ENCODE measurements at regions not wholly inside any gene's neighbourhood (a gene's known extent, or its start where the extent isn't known, plus 50 kb on each side); places are given as distances from the start of the nearest gene placed in this dataset.

DNA sequence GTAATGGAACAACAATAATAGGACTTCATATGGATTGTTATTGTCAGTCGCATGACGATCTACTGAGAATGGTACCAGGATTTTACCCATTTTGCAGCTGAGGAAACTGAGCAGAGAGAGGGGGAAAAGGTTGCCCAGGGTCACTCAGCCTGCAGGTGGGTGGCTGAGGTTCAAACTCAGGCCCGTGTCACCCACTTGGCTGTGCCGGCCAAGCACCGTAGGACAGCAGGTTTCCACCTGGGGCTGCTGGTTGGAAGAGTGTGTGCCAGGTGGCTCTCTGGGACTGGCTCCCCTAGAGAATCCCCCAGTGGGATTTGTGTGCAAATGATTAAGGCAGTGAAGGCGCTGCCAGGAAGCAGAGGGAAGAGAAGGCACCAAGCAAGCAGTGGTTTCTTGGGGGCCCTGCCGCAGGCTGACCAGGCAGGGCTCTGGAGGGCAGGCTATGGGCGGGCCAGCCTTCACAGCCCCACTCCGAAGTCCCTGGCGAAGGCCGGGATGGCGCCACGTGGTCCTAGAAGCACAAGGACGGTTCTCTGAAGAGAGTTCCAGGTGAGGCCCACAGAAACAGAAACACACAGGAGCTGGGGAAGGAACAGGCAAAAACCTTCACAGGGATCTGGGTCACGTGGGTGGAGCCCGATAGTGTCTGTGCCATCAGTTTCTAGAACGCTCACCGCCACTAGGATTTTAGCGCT, 163.5 kb downstream of the IRF8 start:
- DNase-seq: peak in 1 of 2 experiments; percentile 13

DNA sequence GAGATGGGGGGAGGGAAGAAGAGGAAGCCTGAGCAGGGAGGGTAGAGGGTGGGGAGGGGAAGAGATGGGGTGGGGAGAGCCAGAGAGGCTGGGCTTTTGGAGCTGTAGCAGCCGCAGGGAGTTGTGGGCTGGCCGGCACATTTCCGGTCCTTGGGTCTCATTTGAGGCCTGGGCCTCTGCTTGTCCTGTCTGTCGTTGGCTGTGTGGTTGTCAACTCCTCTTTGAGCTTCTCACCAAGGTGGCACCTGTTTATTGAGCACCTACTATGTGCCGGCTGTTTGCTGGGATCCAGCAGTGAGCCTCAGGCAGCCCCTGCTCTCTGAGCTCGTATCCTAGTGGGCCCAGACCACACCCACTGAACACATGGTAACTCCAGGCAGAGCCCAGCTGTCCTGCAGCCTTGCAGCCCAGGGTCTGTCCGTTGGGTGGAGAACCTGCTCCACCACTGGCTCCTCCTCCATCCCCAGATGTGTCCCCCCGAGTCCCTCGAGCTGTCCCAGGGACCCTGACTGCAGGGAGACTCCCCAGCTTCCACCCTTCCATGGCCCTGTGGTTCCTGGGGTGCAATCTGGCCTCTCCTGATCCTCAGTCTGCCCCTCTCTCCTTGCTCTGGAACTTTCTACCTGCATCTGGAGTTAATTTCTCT, 164.9 kb downstream of the IRF8 start:
- DNase-seq: no peak

DNA sequence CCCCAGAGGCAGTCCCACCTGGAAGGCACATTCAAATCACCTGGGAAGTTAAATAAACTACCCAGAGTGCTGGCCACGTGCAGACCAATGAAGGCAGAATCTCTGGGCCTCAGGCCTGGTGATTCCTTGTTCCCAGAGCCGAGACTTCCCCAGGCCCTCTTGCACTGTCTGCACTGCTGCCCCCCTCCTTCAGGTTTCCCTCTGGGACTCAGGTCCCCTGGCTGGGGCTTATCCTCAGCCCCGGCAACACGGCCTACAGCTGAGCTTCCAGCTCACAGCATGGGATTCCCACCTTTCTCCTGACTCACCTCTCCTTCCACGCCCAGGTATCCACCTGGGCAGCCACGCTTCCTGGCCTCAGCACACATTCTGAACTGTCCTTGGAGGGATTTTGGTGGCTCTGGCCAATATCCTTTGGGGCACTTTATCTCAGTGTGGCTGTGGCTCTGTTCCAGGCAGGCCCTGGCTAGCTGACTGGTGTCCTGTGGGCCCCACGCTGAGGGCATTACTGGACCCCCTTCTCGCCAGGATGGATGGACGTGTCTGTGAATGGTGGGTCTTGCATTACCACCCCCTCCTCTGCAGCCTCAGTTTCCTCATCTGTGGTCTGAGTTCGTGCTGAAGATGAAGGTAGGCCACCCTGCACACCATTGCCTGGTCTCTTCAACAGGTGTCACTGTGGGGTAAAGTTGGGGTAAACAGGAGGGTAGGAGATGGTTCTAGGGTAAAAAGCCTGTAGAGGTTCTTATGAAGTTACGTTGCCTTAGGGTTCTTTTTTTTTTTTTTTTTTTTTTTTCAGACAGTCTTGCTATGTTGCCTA, 165.7 kb downstream of the IRF8 start:
- no peak for DNase-seq

DNA sequence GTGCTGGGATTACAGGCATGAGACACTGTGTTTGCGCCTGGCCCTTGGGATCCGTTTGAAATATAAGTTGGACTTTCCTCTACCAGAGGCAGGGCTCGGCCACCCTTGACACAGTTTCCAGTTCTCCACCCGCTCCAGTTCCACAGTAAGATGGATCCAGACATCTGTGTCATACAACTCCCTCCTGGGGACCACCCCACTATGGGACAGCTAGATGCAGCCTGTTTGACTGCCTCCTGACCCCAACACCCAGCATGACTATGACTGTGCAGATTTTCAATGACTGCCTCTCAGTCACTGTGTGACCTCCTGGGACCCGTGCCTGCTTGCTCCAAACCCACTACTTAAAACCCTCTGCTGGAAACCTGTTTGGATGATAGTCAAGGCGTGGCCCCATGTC, 166.7 kb downstream of the IRF8 start:
- DNase-seq: no peak

DNA sequence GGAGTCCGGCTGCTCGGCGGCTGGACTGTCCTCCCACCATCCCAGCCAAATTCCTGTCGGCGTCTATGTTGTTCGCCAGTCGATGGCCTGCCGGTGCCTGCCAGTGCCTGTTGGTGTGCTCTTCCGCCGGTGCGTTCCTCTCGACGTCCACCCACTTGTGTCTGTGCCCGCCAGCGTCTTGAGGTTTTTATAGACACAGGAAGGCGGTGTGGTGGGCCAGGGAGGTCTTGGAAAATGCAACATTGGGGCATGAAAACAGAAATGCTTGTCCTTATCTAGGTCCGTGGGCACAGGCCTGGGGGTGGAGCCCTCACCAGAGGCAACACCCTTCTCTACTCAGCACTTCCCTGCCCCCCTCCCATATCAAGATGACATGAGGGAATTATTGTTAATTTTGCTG, 167.8 kb downstream of the IRF8 start:
- DNase-seq: no peak

DNA sequence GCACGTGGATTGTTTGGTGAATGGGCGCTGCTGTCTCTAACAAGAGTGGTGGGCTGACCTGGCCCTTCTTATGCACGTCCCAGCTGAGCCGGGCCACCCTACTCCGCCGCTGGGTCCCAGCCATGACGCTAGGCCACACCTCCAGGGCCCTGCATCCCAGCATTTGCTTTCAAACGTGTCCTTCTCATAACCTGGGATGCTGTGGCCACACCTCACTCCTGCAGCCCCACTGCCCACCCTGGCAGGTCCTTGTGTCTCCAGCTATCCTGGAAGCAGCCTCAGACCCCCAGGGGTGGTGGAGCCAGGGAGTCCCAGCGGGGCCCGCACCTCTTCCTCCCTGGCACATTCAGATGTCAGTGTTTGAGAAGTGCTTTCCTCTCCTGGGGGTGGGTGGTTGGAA, 168.6 kb downstream of the IRF8 start:
- no peak for DNase-seq

DNA sequence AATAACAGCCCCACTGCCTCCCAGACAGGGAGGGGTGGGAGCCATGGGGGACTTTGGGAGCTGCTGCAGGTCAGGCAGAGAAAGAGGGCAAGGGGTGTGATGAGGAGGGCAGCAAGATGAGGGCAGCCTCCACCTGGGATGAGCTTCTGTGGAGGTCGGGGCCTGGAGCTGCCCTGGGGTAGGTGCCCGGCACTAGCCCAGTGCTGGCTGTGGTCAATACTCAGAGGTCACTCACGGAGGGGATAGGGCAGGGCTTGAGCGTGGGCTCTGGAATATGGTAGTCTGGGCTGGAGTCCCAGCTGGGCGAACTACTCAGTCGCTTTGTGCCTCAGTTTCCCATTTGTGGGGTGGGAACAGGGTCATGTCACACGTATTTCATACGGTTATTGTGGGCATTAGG, 169.0 kb downstream of the IRF8 start:
- DNase-seq: no peak

DNA sequence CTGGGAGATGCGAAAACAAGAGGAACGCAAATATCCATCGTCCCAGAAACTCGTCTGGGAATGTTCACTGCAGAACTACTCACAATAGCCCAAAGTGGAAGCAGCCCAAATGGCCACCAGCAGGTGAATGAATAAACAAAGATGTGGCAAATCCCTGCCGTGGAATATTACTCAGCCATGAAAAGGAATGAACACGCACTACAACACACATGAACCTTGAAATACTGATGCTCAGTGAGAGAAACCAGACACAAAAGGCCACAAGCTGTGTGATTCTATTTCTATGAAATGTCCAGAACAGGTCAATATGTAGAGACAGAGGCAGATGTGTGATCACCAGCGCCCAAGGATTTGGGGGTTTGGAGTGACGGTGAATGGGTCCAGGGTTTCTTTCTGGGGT, 169.8 kb downstream of the IRF8 start:
- DNase-seq: no peak

DNA sequence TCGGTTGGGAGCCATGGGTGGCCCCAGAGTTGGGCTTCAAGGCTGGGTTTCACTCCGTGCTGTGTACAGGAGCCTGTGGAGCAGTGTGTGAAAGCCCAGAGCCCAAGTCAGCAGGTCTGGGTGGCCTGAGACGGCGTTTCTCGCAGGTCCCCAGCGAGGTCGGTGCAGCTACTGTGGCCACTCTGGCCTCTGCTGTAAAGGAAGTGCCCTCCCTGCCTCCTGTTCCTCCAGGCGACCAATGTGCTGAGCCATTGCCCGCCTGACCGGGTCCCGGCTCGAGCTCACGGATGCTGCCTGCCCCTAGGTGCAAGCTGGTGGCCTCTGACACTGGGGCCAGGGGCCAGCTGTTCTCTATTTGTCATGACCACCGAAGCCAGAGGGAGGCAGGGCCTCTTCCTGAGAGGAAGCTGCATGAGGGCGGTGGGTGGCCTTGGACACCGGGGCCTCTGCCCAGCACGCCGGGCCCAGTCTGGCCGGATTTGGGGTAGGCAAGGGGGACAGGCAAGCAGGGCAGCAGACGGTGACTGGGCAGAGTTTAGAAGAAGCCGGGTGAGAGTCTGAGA, 170.9 kb downstream of the IRF8 start:
- DNase-seq: no peak

DNA sequence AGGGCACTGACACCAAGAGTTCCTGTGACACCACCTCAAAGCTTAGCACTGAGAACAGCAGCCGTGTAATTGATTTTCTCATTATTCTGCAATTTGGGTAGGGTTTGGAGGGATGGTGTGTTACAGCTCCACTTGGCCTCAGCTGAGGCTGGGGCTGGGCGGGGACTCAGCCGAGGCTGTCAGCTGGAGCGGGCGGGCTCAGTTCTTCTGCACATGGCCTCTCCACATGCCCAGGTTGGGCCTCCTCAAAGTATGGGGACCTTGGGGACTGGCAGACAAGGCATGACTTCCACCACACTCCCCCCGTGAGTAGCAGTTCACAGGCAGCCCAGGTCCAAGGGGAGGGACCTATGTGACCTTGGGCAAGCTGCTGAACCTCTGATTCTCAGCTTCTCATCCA, 171.5 kb downstream of the IRF8 start:
- no peak for DNase-seq

DNA sequence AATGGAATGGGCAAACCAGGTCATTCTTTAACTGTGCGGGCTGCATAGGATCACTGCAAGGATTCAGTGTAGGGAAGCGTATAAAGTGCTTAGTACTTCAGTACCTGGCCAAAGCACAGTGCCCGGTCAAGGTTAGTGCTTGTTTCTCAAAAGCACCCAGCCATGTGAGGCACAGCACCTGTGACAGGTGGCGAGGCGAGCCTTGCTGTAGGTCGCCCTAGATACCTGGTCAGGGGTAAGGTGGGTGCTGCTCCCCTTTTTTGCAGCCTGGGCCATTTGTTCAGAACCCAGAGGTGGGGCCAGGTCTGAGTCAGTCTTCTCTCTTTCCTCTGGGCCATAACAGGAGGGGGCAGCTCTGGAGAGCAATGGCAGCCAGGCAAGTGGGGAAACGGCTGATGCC, 172.0 kb downstream of the IRF8 start:
- no peak for DNase-seq

DNA sequence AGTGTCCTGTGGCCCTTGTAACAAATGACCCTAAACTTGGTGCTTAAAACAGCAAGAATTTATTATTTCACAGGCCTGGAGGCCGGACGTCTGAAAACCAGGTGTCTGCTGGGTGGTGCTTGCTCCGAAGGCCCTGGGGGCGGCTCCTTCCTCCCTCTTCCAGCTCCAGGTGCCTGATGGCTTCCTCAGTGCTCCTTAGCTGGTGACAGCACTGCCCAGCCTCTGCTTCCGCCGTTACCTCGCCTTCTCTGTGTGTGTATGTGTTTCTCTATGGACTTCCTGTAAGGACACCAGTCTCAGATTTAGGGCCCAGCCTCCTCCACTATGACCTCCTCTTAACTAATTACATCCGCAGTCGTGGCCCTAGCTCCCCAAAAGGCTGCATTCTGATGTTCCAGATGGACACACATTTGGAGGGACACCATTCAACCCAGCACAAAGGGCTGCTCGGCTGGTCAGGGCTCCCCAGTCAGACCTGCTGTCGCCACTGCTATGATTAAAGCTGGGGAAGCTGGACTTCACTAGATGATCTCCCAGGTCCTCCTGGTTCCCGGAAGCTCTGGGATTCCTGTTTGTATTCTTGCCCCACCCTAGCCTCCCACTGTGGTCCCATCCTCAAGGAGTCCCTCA, 172.8 kb downstream of the IRF8 start:
- DNase-seq: no peak

DNA sequence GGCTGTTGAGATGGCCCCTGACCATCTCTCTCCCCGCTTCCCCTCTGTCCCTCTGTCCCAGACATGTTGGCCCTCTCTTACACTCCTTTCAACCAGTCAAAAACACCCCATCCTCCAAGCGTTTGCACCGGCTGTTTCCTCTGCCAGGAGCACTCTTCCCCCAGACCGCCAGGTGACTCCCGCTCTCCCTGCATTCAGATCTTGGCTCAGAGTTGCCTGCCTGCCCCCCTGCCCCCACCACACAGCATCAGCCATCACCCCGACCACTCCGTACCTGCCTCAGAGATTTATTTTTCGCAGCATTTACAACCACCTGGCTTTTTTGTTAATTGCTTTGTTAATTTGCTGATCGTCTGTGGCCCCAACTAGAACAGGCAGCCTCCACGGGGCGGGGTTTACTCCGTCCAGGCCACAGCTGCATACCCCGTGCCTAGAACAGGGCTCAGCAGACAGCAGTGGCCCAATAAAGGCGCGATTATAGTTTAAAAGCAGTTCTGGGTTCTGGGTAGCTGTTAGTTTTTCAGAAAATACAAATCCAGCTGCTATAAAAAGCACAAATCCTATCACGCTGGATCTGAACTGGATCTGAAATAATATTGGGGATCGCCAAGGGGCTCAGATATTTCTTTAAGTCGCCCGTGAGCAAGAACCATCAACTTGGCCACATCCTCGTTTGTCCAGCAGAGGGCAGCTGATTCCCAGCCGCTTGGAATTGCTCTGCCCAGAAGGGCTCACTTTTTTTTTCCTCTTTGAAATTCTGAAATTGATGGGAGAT, 173.6 kb downstream of the IRF8 start:
- peak; percentile 9 to 44 for DNase-seq

DNA sequence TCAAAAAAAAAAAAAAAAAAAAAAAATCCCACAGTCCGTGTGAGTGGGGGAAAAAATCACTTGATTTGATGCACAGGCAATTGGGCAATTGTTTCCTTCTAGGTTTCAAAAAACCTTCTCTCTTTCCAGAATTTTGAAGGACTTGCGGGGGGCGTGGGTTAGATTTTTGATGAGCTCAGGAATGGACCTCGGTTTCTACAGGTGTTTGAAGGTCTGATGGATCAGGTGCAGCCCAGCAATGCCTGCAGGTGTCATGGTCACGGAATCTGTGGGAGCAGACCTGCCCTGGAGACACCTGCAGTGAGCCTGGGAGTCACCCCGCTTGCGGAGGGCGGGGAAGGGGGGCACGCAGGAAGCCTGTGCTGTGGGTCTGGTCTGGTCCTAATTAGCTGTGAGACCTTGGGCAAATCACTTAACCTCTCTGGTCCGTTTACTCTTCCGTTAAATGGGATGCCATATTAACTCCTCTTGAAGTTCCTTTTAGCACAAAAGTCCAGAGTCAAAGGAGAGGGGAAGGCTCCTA, 174.2 kb downstream of the IRF8 start:
- no peak for DNase-seq

DNA sequence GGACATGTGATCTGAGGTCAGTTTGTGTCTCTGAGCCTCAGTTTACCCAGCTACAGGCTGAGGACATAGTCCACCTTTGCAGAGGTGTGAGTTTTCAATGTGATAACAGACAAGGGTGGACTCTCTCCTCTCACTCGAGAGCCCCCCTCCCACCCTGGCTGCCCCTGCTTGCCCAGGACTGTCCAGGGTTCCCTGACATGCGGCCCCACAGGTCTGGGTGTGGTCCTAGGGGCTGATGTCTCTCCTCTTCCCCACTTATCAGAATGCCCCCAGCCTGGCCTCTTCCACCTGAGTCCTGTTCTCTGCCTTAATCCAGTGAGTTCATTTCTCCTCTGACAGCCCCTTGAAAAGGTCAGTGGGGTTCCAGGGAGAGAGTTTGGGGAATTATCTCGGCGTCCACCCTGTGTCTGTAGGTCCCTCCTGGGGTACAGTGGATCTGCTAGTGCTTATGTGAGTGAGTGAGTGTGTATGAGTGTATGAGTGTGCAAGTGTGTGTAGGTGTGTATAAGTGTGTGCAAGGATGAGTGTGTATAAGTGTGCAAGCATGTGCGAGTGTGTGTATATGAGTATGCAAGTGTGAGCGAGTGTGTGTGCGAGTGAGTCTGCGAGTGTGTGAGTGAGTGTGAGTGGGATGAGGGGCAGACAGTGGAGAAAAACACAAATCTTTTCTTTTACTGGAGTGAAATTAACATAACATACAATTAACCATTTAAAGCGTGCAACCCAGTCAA, 175.0 kb downstream of the IRF8 start:
- no peak for DNase-seq

DNA sequence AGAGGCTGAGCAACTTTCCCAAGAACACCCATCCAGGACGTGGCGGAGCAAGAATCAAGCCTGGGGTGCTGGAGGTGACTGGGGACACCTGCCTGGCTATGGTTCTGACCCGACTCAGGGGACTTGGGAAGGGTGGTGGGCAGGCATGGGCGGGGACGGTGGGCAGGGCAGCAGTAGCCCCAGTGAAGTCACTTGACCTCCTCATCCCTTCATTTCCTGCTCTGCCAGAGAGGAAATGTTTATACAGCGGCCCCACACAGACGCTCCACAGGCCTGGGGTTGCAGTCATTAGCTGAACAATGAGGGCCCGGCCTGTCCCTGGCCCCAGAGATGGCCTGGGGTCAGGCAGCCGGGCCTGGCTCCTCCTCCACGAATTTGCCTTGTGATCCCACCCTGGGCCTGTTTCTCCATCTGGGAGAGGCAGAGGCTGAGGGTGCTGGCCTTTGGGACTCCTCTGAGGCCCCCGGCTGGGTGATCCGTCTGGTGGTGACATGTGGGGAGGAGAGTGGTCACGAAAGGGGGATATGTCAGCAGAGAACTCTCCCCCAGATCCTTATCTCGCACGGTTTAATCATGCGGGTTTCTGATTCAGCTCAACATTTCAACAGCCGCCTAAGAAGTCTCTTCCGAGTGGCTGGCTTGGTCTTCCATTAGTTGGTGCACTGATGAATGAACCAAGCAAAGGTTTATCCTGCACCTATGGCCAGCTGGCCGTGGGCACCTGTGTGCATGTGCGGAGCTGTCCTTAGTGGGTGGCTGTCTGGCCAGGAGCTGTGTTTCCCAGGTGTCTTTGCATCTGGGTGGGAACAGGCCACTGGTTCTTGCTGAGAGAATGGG, 175.9 kb downstream of the IRF8 start:
- no peak for DNase-seq

DNA sequence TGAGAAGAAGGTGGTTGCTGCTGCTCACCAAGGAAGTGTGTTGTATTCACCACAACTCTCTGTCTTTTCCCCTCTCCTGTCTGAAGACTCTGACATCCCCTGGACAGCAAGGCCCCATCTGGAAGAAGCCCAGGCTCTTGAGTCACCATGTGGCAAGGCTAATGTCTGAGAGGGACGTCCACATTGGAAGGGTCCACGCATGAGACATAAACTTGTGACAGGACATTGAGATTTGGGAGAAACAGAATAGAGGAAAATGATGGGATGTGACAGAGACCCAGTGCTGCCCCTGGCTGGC, 176.5 kb downstream of the IRF8 start:
- no peak for DNase-seq

DNA sequence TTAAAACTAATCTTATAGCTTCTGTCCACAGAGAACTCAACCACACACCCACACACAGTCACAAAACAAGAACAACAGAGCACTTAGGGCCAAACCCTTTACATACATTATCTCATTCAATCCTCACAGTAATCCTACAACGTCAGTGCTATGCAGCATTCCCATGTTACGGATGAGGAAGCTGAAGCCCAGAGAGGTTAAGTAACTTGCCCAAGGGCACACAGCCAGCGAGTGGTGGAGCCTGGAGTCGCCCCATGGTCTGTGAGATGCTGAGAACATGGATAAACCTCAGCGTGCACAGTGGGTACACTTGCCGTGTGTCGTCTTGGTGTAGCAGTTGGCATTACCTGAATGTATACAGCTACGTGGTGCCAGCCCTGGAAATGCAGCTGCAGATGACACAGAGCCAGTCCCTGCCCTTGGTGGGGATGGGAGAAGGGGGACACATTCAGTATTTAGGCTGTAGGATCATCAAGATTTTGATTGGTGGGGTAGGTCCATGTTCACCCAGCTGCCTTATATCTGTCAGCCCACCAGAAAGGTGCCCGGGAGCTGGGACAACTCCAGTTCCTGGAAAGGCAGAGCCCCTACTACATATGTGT, 177.0 kb downstream of the IRF8 start:
- DNase-seq: no peak

DNA sequence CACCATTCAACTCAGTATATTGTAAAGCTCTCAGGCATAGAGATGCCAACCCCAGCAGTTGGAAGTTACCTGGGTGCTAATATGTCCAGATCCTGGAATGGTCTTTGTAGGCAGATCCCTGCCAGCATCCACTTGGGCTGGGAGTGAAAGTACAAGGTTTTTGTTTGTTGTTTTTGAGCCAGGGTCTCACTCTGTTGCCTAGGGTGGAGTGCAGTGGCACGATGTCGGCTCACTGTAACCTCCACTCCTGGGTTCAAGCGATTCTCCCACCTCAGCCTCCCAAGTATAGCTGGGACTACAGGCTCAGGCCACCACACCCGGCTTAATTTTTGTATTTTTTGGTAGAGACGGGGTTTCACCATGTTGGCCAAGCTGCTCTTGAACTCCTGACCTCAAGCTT, 177.6 kb downstream of the IRF8 start:
- no peak for DNase-seq

DNA sequence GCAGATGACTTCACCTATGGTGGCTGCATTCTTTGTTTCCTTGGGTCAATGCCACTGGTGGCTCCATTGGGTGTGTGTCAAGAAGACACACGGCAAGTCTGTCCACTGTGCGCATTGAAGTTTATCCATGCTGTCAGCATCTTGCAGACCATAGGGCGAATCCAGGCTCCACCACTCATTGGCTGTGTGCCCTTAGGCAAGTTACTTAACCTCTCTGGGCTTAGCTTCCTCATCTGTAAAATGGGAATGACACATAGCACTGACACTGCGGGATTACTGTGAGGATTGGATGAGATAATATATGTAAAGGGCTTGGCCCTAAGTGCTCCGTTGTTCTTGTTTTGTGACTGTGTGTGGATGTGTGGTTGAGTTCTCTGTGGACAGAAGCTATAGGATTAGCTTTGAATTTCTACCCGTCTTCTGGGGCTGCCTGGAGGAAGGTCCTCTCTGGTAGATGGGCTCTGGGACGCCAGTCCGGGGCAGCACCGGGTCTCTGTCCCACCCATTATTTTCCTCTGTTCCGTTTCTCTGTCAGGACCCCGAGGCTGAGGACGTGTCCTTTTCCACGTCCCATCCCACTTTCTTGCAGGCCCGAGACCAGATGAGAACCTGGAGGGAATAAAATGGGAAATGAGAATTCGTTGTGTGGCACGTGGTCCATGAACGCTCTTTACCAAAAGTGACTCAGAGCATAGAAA, 178.4 kb downstream of the IRF8 start:
- DNase-seq: no peak

Data from NCI-H526 (cell line).